Posterior vena cava (tissue), 2 donors: ENCODE measurements at regions not wholly inside any gene's neighbourhood (a gene's known extent, or its start where the extent isn't known, plus 50 kb on each side); places are given as distances from the start of the nearest gene placed in this dataset.

Source experiments
- DNase-seq: peaks from one replicate; pipeline ENCODE4 v3.0.0-alpha.2; 2020; ENCODE audit warnings: low spot score
- intact Hi-C, 2 donors: fragments of 100-400 bp; cut with DNase I; formaldehyde crosslinking; loops; one replicate each; pipeline versions ENCODE4 v1.14.1 to v1.14.2; 2022 to 2023
- donor health status: DM: yes; HTN: yes; CAD: no.
- donor health status: DM: yes; HTN: yes; CAD: no.

DNA sequence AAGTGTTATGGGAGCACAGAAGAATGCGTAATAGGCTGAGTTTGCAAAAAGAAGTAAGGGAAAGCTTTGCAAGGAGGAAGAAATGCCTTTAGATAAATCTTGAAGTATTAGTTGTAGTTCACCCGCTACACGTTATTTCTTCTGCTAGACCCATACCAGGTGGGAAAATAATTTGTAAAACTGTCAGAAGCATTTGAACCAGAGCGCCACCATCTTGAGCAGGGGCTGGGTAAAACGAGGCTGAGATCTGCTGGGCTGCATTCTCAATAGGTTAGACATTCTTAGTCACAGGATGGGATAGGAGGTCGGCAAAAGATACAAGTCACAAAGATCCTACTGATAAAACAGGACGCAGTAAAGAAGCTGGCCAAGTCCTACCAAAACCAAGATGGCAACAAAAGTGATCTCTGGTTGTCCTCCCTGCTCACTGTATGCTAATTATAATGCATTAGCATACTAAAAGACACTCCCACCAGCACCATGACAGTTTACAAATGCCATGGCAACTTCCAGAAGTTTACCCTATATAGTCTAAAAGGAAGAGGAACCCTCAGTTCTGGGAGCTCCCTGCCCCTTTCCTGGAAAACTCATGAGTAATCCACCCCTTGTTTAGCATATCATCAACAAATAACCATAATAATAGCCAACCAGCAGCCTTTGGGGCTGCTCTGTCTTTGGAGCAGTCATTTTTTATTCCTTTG is 50.0 kb upstream of the ZNF280D start:
- DNase-seq = no peak
- intact Hi-C loops = no loop called here
